ENCODE measurements at regions not wholly inside any gene's neighbourhood (a gene's known extent, or its start where the extent isn't known, plus 50 kb on each side); places are given as distances from the start of the nearest gene placed in this dataset.

DNA sequence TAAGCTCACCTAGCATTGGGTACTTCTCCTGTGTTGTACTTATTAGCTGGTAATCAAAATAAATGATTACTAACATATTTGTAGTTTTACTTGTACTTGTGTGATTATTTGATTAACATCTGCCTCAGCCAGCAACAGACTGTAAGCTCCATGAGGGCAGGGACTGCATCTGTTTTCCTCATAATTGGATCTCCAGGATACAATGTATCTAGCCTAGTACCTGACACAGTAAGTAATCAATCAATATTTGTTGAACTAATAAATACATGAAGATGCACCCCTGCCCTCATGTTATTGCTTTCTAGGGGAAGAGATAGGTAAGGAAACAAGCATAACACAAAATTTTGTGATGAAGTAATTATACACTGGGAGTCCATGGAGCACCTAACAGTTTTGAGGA lies 101.5 kb downstream of the TENT5C start:
- Histone ChIP-seq H3K36me3 (replicated peaks in 1 of 2; ENCODE audit: control insufficient read depth in 1 of 2, insufficient read depth in 2 of 2, low read length in 1 of 2) (no peaks in the 10 kb centered on the region), H3K9ac (no peak overlapping the region), H4K20me1 (ENCODE audit: insufficient read depth) (no peaks in the 10 kb centered on the region), H3K9me3 (no peaks in the 10 kb centered on the region), H3K79me2 (ENCODE audit: insufficient read depth) (no peaks in the 10 kb centered on the region), H3K27me3 (ENCODE audit: insufficient read depth) (no peaks in the 10 kb centered on the region), H3K4me2 (no peak overlapping the region), H3K27ac (ENCODE audit: low read depth in 2 of 2, low read length in 1 of 2) (no peak overlapping the region), H3K4me3 (ENCODE audit: low read depth in 2 of 2, low read length in 1 of 2) (no peak overlapping the region), H3F3A (replicated peaks; ENCODE audit: insufficient read depth) (no peaks in the 10 kb centered on the region), H2AFZ (ENCODE audit: low read depth) (no peak overlapping the region), H3K4me1 (ENCODE audit: control insufficient read depth in 1 of 2, insufficient read depth in 2 of 2, low read depth in 1 of 2, low read length in 1 of 2) (no peaks in the 10 kb centered on the region), H3K9me2 (no peaks in the 10 kb centered on the region)
- TF ChIP-seq SIN3A (IDR thresholded peaks at IDR 0.05; ENCODE audit: borderline replicate concordance, low read depth, low read length) (no peak), TCF12 (IDR thresholded peaks at IDR 0.05) (no peak), FOXJ3 (CRISPR knock-in tag; IDR thresholded peaks at IDR 0.05) (no peak), RFX5 (IDR thresholded peaks at IDR 0.05; ENCODE audit: low read length) (no peak), FOXM1 (IDR thresholded peaks at IDR 0.05; ENCODE audit: low read depth) (no peak), PBX3 (IDR thresholded peaks at IDR 0.05) (no peak), EP300 (IDR thresholded peaks at IDR 0.05; ENCODE audit: borderline replicate concordance in 1 of 2, low read depth in 1 of 2, low read length in 1 of 2) (no peak), GATA2 (CRISPR knock-in tag; IDR thresholded peaks at IDR 0.05) (no peak), EZH2phosphoT487 (IDR thresholded peaks at IDR 0.05; ENCODE audit: borderline replicate concordance, low read depth) (no peak), RAD21 (IDR thresholded peaks at IDR 0.05; ENCODE audit: low read length) (no peak)
- TF ChIP-seq, protein P1, sequence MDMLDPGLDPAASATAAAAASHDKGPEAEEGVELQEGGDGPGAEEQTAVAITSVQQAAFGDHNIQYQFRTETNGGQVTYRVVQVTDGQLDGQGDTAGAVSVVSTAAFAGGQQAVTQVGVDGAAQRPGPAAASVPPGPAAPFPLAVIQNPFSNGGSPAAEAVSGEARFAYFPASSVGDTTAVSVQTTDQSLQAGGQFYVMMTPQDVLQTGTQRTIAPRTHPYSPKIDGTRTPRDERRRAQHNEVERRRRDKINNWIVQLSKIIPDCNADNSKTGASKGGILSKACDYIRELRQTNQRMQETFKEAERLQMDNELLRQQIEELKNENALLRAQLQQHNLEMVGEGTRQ (IDR thresholded peaks at IDR 0.05; ENCODE audit: borderline replicate concordance, low read depth, low read length): no peak
- TF ChIP-seq, protein P2, sequence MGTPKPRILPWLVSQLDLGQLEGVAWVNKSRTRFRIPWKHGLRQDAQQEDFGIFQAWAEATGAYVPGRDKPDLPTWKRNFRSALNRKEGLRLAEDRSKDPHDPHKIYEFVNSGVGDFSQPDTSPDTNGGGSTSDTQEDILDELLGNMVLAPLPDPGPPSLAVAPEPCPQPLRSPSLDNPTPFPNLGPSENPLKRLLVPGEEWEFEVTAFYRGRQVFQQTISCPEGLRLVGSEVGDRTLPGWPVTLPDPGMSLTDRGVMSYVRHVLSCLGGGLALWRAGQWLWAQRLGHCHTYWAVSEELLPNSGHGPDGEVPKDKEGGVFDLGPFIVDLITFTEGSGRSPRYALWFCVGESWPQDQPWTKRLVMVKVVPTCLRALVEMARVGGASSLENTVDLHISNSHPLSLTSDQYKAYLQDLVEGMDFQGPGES (IDR thresholded peaks at IDR 0.05; ENCODE audit: low read depth, low read length): no peak
- POLR2A ChIA-PET: no interaction called here
- no peak for DNase-seq
- CTCF ChIA-PET: interaction anchor here (1.8 kb wide), 1 partner anchor 173 kb away, joined by 5 read pairs; no protein-coding TSS in a partner anchor

- Histone ChIP-seq H3K4me3 (ENCODE audit: low read depth in 2 of 2, low read length in 1 of 2) (no peak overlapping the region), H3F3A (replicated peaks; ENCODE audit: insufficient read depth) (no peaks in the 10 kb centered on the region), H3K9me2 (no peaks in the 10 kb centered on the region), H3K9me3 (no peaks in the 10 kb centered on the region), H3K79me2 (ENCODE audit: insufficient read depth) (no peaks in the 10 kb centered on the region), H4K20me1 (ENCODE audit: insufficient read depth) (no peaks in the 10 kb centered on the region), H3K4me1 (ENCODE audit: control insufficient read depth in 1 of 2, insufficient read depth in 2 of 2, low read depth in 1 of 2, low read length in 1 of 2) (no peaks in the 10 kb centered on the region), H3K27me3 (ENCODE audit: insufficient read depth) (no peaks in the 10 kb centered on the region), H3K9ac (no peak overlapping the region), H3K4me2 (no peak overlapping the region), H3K36me3 (replicated peaks in 1 of 2; ENCODE audit: control insufficient read depth in 1 of 2, insufficient read depth in 2 of 2, low read length in 1 of 2) (no peaks in the 10 kb centered on the region), H3K27ac (ENCODE audit: low read depth in 2 of 2, low read length in 1 of 2) (no peak overlapping the region), H2AFZ (ENCODE audit: low read depth) (no peak overlapping the region)
- no peak for DNase-seq
- POLR2A ChIA-PET: no interaction called here
- 77% methylated on average over 14 of the region's 15 CpGs for WGBS (ENCODE audit: low lambda C conversion rate)
- CTCF ChIA-PET: interaction anchor here (0.7 to 1.8 kb wide), 4 partner anchors 11 to 174 kb away, joined by 3 to 8 read pairs (median 4); no protein-coding TSS in a partner anchor
- no peak for TF ChIP-seq GATA2 (CRISPR knock-in tag; IDR thresholded peaks at IDR 0.05)
- TF ChIP-seq FOXJ3 (CRISPR knock-in tag; IDR thresholded peaks at IDR 0.05): no peak
- no peak for TF ChIP-seq PBX3 (IDR thresholded peaks at IDR 0.05)
- TF ChIP-seq, protein P3, sequence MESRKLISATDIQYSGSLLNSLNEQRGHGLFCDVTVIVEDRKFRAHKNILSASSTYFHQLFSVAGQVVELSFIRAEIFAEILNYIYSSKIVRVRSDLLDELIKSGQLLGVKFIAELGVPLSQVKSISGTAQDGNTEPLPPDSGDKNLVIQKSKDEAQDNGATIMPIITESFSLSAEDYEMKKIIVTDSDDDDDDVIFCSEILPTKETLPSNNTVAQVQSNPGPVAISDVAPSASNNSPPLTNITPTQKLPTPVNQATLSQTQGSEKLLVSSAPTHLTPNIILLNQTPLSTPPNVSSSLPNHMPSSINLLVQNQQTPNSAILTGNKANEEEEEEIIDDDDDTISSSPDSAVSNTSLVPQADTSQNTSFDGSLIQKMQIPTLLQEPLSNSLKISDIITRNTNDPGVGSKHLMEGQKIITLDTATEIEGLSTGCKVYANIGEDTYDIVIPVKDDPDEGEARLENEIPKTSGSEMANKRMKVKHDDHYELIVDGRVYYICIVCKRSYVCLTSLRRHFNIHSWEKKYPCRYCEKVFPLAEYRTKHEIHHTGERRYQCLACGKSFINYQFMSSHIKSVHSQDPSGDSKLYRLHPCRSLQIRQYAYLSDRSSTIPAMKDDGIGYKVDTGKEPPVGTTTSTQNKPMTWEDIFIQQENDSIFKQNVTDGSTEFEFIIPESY (IDR thresholded peaks at IDR 0.05; ENCODE audit: borderline replicate concordance, low read depth): no peak
- no peak for TF ChIP-seq TAF1 (IDR thresholded peaks at IDR 0.05; ENCODE audit: borderline replicate concordance, low read depth, low read length)
- no peak for TF ChIP-seq YY1 (IDR thresholded peaks at IDR 0.05; ENCODE audit: low read depth)
- no peak for TF ChIP-seq JUND (IDR thresholded peaks at IDR 0.05)
- no peak for TF ChIP-seq NFIC (IDR thresholded peaks at IDR 0.05; ENCODE audit: borderline replicate concordance)
- TF ChIP-seq POLR2AphosphoS5 (IDR thresholded peaks at IDR 0.05; ENCODE audit: low read depth, low read length): no peak
- no peak for TF ChIP-seq MEF2A (IDR thresholded peaks at IDR 0.05; ENCODE audit: borderline replicate concordance, low read depth)
- TF ChIP-seq MXI1 (IDR thresholded peaks at IDR 0.05; ENCODE audit: low read depth, low read length): no peak
These were observed 102.7 kb downstream of the TENT5C start for GRCh38 chr1:117708323-117709248.

Data from SK-N-SH (cell line).